HPDE6-E6E7 (cell line): ENCODE measurements at regions not wholly inside any gene's neighbourhood (a gene's known extent, or its start where the extent isn't known, plus 50 kb on each side); places are given as distances from the start of the nearest gene placed in this dataset.

Experiments
- DNase-seq: peaks from one replicate; pipeline ENCODE4 v3.0.0; 2011; ENCODE audit warnings: missing footprints; ENCODE audit errors: extremely low spot score

DNA sequence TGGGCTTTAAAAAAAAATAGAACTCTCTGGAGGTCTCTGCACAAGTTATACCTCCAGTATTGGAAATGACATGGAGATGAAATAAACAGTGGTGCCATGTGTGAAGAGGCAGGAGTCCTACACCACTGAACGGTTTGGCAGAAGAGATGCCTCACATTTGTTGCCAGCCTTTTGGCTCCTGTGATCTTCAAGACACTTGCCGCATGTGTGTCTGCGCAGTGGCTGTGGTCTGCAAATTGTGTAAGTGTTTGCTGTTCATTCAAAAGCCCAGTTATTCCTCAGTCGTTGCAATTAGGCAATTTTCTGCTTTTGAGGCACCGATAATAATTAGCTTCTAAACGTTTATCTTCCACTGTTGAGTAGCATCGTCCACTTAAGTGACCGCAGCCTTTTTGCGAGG, 319.1 kb downstream of the BRD1 start:
- DNase-seq = no peak

DNA sequence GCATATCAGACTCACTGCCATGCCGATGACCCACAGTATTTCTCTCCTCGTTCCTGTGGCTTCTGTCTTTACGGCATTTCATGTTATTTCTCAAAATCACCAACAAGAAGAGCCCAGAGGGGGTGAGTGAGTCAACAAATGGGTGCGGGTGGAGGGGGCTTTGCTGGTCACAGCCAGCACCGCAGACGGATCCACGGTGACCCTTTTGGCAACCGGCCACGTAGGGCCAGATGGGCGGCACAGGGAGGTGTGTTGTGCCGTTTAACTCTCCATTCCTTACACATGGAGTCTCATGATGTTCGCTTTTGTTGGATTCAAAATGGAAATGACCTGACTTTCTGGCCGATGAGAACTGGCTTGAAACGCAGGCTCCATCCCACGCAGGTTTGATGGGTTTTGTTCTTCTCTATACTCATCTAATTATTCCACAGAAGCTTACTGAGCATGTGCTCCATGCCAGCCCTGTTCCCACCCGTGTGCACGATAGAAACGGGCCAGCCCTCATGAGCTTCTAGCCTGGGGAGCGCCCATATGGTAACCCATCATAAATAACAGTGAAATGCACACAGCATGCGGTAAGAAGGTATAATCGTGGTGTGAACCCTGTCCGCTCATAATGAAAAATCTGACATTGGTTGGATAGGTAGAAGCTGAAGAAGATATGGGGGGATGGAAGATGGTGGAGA, 319.9 kb downstream of the BRD1 start:
- no peak for DNase-seq

- no peak for DNase-seq
Measured at GRCh38 chr22:49506010-49506400, 321.7 kb downstream of the BRD1 start.

DNA sequence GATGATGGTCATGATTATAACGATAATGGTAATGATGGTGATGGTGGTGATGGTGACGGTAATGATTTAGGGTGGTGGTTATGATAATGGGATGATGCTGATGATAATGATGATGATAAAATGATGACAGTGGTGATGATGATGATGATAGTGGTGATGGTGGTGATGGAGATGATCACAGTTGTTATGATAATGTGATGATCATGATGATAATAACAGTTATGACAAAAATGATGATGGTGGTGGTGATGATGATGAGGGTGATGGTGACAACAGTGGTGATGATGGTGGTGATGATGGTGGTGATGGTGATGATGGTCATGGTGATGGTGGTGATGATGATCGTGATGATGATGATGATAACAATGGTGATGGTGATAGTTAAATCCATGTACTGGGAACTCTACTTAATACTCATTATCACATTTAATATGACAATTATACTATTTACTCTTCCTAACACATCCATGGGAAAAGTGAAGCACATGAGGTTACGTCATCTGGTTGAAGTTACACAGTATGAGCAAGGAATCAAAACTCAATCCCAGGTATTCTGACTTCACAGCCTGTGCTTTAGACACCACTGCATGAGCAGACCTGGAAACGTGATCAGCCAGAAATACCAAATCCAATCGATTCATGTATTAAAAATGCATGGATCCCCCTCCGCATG, 322.2 kb downstream of the BRD1 start:
- no peak for DNase-seq

DNA sequence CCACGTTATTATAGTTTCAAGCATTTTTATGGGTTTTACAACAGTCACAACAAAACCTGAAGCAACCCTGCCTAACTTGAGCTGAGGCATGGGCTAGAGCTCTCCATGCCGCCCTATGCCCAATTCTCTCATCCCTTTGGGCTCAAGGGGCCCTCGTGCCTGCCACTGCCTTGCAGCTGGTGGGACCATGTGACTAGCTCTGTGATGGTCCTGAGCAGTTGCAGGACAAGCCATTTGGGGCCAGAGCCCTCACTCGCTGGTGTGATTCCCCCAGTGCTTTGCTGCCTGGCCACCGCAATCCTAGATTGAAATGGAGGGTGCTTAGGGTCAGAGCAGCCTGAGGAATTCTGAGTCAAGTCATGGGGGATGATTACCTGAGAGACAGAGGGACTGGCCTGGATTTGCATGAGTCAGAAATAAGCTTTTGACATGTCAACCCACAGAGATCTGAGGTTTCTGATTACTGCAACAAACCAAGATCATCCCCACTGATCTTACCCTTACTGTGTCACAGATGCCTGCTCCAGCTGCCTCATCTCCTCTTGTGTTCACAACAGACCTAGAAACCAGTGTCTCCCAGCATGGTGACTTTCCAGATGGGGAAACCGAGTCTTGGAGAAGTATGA, 323.7 kb downstream of the BRD1 start:
- DNase-seq = no peak

DNA sequence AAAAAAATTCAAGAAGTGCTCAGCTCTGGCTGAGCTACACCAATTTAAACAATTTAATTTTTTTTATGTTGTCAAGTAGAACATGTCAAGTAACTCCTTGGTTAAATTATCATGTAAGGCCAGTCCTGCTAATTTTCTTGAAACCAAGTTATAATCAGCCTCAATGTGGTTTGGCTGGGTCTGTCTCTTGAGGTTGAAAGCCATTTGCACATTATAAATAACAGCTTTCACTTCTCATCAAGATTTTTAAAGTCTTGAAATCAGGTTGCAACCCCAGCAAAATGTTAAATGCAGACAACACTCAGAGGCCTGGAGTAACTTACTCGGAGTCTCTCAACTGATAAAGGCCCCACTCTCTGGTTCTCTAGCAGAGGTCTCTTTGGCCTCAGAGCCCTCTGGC, 324.4 kb downstream of the BRD1 start:
- no peak for DNase-seq

DNA sequence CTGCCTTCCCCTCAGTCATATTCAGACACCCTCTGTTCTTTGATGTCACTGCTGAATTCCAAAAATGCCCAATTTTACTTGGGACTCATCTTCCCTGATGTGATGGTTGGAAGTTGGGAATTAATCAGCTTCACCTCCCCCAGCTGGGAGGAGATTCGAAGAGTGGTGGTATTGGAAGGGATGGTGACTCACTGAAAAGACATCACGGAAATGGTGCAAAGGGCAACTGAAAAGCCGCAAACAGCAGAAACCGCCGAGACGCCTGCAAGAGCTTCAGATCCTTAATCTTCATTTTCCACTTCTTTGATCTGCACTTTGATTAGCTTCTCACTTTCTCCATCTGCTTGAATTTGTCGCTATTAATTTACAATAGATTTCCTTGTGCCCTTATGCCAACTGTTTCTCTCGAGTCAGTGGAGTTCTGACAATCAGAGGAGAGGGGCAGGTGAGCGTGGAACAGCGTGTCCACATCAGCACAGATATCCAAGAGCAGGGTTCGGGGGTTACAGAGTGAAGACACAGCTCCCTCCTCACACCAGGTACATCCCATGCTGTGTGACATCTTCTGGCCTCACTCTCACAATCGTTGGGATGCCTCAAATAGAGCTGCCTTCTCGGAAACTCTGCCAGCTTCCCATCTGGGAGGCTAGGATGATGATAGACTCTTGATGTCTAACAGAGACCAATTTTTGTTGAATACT, 325.4 kb downstream of the BRD1 start:
- no peak for DNase-seq

GRCh38 chr22:49500942-49501395, 326.7 kb downstream of the BRD1 start:
- no peak for DNase-seq

DNA sequence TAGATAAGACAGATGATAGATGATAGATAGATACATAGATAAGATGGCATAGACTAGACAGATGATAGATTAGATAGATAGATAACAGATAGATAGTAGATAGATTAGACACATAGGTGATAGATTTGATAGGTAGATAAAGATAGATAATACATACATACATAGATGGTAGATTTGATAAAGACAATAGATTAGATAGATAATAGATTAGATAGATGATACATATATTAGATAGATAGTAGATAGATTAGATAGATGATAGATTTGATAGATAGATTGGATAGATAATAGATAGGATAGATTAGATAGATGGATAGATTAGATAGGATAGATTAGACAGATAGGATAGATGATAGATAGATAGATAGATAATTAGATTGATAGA, 327.6 kb downstream of the BRD1 start:
- DNase-seq = no peak

DNA sequence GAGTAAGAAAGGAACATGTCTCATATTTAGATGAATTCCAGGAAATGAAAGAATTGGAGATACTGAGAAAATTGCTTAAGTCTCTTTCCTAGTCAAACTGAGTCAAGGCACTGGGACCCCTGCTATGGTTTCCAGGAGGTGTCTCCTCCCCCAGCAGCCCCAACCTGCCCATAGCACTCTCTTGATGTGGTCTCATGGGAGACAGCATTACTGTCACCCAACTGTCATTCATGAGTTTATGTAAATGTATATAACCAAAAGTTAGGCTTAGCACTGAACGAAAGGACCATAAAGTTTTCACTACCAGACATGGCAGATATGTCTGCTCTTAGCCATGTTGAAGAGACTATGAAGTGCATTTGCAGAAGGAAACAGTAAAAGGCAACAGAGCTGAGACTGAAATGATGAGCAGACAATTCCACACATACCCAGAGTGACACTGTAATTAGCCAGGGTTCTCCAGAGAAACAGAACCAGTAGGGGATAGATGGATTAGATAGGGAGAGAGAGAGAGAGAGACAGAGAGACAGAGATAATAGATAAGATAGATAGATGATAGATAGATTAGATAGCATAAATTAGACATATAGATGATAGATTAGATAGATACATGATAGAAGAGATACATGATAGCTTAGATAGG, 328.1 kb downstream of the BRD1 start:
- no peak for DNase-seq

- DNase-seq = no peak
Measured at GRCh38 chr22:49497266-49497665, 330.4 kb downstream of the BRD1 start.

DNA sequence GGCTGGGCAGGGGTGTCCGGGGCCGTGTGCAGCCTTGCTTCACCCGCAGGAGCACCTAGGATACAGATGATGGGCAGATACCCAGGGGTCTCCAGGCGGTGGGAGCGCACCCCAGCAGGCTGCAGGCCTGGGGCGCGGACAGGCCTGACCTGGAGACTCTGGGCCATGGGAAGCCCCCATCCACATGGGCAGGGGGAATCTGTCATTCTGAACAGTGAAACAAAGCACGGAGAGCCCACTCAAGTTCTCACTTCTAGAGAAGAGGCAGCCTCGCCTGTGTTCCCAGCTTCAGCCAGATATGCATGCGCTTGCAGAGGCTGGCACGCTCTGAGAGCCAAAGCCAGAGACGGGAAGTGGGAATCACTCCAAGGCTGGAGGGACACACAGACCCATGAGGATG, 333.1 kb downstream of the BRD1 start:
- no peak for DNase-seq

GRCh38 chr22:49492741-49493251, 334.9 kb downstream of the BRD1 start:
- DNase-seq = no peak

DNA sequence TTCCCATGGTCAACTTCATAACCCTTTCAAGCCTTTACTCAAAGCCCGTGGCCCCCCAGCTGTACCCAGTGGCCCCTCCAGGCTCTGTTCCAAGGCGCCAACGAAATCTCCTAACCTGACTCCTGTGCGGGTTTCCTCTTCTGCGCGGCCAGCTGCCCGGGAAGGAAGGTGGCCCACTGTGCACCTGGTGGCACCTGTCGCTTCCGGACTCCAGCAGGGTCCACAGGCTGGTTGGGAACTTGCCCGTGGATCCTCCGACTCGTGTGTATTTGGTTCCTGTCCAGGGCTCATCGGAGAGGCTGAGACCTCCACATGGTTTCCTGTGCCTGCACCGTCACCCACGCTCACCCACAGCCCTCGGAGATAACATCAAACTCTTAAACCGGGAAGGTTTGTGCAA, 335.4 kb downstream of the BRD1 start:
- no peak for DNase-seq

- DNase-seq = no peak
Measured at GRCh38 chr22:49491726-49492125, 335.9 kb downstream of the BRD1 start.

DNA sequence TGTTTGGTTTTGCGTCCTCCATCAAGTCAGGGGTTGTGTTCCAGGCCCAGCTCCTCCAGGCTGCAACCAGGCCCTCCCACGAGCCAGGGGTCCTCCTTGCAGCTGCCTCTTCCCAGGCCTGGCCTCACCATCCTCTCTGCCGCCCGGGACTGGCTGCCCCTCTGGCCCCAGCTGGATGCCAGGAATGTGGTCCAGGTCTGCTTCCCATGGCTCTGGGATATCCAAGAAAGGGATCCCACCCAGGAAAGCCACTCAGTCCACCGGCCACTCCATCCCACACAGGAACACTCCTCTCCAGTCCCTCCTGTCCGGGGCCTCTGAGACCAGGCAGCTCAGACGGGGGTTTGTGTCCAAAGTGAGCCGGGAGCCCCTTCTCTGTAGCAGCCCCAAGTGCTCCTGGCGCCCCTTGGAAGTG, 336.4 kb downstream of the BRD1 start:
- DNase-seq = no peak

GRCh38 chr22:49490692-49491091, 337.0 kb downstream of the BRD1 start:
- no peak for DNase-seq

- DNase-seq = no peak
Measured at GRCh38 chr22:49489821-49490220, 337.9 kb downstream of the BRD1 start.

- no peak for DNase-seq
Measured at GRCh38 chr22:49488943-49489342, 338.7 kb downstream of the BRD1 start.

DNA sequence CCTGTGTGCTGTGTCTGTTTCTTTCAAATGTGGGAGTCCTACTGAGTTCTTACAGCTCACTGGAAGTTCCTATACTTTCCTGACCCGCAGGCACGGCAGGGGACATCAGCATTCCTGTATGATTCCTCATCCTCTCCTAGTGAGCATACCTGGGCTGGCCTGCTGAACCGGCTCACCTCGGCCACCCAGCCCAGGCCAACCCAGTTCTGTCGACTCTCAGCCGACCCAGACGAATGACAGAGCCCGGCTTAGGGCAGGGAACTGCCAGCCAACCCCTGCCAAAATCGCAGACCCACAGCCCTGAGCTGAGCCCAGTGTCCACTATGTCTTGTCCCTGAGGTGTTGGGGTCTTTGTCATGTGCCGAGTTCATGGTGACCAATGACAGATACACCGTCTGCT, 339.7 kb downstream of the BRD1 start:
- no peak for DNase-seq

- no peak for DNase-seq
Measured at GRCh38 chr22:49486225-49486624, 341.4 kb downstream of the BRD1 start.

GRCh38 chr22:49483946-49484345, 343.7 kb downstream of the BRD1 start:
- no peak for DNase-seq
